HG03095 (cell line): ENCODE measurements at regions not wholly inside any gene's neighbourhood (a gene's known extent, or its start where the extent isn't known, plus 50 kb on each side); places are given as distances from the start of the nearest gene placed in this dataset.

Experiments used
- ATAC-seq: cut with Tn5 transposase; IDR thresholded peaks from one replicate; pipeline ENCODE4 v1.9.1; 2021; ENCODE audit warnings: moderate library complexity; ENCODE audit not compliant: unreplicated experiment

GRCh38 chr11:131186629-131187101 lies 183.8 kb upstream of the NTM start:
- ATAC-seq: peak; percentile 93

- no peak for ATAC-seq
These were observed 180.0 kb upstream of the NTM start for GRCh38 chr11:131190446-131190845.

GRCh38 chr11:131191606-131192005 lies 178.8 kb upstream of the NTM start:
- no peak for ATAC-seq

- no peak for ATAC-seq
These were observed 177.8 kb upstream of the NTM start for GRCh38 chr11:131192628-131193027.

GRCh38 chr11:131193031-131193501 lies 177.3 kb upstream of the NTM start:
- no peak for ATAC-seq

- ATAC-seq: no peak
These were observed 175.7 kb upstream of the NTM start for GRCh38 chr11:131194726-131195125.

GRCh38 chr11:131195661-131196517 lies 174.5 kb upstream of the NTM start:
- no peak for ATAC-seq

- no peak for ATAC-seq
These were observed 172.0 kb upstream of the NTM start for GRCh38 chr11:131198161-131199014.

DNA sequence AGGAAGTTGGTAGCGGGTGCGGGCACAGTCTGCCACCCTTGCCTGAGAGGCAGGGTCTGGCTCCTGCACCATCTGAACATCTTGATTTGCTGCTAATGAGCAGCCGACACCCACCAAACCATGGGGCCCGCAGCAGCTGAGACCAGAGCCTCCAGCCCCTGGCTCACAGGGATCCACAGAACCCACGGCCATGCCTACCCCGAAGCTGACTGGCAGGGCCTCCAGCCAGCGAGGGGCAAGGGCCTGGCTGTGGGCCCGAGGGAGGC lies 171.5 kb upstream of the NTM start:
- no peak for ATAC-seq

GRCh38 chr11:131201674-131202073 lies 168.7 kb upstream of the NTM start:
- ATAC-seq: no peak

GRCh38 chr11:131203040-131203439 lies 167.4 kb upstream of the NTM start:
- no peak for ATAC-seq

DNA sequence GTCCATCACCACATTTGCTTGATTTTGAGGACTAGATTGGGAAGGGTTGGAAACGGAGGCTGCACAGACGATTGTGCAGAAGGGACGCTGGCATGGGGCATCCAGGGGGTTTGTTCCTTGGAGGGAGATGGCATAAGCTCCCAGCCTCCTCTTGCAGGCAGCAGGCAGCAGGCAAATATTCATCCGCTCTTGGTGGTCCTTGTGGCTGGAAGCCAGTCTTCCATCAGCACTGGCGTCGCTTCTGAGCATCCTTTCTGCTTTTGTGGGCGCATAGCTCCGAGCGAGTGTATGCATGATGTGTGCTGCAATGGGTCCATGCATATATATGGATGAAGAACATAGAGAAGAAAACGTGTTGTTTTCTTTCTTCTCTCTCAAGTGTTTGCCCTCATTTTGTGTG lies 166.1 kb upstream of the NTM start:
- no peak for ATAC-seq

- ATAC-seq: no peak
These were observed 165.5 kb upstream of the NTM start for GRCh38 chr11:131204765-131205380.

DNA sequence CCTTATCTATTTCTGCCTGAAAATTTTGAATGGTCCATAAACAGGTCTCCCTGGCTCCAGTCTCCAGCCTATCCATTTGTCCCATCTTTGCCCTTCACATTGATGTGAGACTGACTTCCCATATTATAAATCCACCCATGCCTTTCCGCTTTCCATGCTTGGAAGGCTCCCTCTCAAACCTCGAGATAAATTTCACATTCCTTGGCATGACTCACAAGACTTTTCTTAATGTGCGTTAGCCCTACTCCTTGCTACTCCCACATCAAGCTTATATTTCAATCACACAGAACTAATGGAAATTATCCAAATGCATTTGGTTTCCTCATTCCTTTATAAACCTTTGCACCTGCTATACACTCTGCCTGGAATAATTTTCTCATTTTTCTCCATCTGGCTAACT lies 163.7 kb upstream of the NTM start:
- no peak for ATAC-seq

DNA sequence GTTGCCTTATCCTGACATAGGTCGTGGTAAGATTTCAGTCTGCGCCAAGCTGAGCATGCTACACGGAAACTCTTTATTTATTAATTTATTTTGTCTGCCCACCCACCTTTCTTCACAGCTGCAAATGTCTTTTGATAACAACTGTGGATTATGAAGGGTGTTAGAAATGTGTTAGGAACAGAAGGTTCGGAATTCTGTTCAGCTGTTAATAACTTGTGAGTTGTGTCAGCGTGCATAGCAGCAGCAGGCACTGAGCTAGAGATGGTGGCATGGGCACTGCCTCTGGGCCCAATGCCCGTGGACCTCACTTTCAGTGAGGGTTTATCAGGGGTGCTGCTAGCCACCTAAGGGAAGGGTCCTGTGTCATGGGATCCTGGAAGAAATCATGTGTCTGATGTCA lies 162.5 kb upstream of the NTM start:
- no peak for ATAC-seq

- no peak for ATAC-seq
These were observed 152.8 kb upstream of the NTM start for GRCh38 chr11:131217313-131218310.

- no peak for ATAC-seq
These were observed 151.9 kb upstream of the NTM start for GRCh38 chr11:131218542-131218941.

DNA sequence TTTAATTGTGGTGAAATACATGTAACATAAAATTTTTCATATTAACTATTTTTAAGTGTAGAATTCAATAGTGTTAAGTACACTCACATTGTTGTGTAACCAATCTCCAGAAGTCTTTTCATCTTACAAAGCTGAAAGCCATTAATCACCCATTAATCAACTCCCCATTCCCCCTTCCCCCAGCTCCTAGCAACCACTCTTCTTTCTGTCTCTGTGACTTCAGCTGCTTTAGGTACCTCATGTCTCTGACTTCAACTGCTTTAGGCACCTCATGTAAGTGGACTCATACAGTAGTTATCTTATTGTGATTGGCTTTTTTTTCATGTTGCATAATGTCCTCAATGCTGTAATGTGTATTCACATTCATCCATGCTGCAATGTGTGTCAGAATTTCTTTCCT lies 150.8 kb upstream of the NTM start:
- no peak for ATAC-seq

- no peak for ATAC-seq
These were observed 147.0 kb upstream of the NTM start for GRCh38 chr11:131223198-131223991.

- no peak for ATAC-seq
These were observed 142.0 kb upstream of the NTM start for GRCh38 chr11:131228378-131228777.
